Skeletal muscle tissue (tissue), 3 donors: ENCODE measurements at regions not wholly inside any gene's neighbourhood (a gene's known extent, or its start where the extent isn't known, plus 50 kb on each side); places are given as distances from the start of the nearest gene placed in this dataset.
"Not testable (repeated sequence)": the region's sequence is repeated elsewhere in the genome, so short reads cannot be mapped to it uniquely, and the experiment has no call there.

Experiments used
- H3K27ac ChIP-seq: one replicate; pipeline ENCODE4 v1.7.0; 2013; ENCODE audit warnings: mild to moderate bottlenecking, low read depth, low read length, inconsistent platforms
- H3K27me3 ChIP-seq, 3 donors: one replicate each; pipeline ENCODE4 v1.7.0; 2013; ENCODE audit warnings: low read length in 3 of 3; ENCODE audit not compliant: control insufficient read depth in 3 of 3, insufficient read depth in 3 of 3
- H3K36me3 ChIP-seq, 3 donors: one replicate each; pipeline ENCODE4 v1.7.0; 2013; ENCODE audit warnings: low read length in 3 of 3; ENCODE audit not compliant: control insufficient read depth in 3 of 3, insufficient read depth in 3 of 3
- H3K4me1 ChIP-seq, 3 donors: one replicate each; pipeline ENCODE4 v1.7.0; 2013; ENCODE audit warnings: low read length in 3 of 3, mild to moderate bottlenecking in 3 of 3; ENCODE audit not compliant: control insufficient read depth in 3 of 3, insufficient read depth in 3 of 3
- H3K4me3 ChIP-seq, 3 donors: one replicate each; pipeline ENCODE4 v1.7.0; 2013; ENCODE audit warnings: low read length in 3 of 3
- H3K9ac ChIP-seq, 3 donors: one replicate each; pipeline ENCODE4 v1.7.0; 2013; ENCODE audit warnings: low read length in 3 of 3, mild to moderate bottlenecking in 3 of 3, moderate library complexity in 2 of 3, low read depth in 1 of 3
- H3K9me3 ChIP-seq, 3 donors: one replicate each; pipeline ENCODE4 v1.7.0; 2013; ENCODE audit warnings: low read length in 3 of 3; ENCODE audit not compliant: control insufficient read depth in 3 of 3
- donor health status: Osteomylitis.

- H3K27ac ChIP-seq, H3K4me3 ChIP-seq, H3K9ac ChIP-seq: not testable (repeated sequence)
Measured at GRCh38 chr12:9450127-9450567, 157.6 kb downstream of the KLRB1 start.

DNA sequence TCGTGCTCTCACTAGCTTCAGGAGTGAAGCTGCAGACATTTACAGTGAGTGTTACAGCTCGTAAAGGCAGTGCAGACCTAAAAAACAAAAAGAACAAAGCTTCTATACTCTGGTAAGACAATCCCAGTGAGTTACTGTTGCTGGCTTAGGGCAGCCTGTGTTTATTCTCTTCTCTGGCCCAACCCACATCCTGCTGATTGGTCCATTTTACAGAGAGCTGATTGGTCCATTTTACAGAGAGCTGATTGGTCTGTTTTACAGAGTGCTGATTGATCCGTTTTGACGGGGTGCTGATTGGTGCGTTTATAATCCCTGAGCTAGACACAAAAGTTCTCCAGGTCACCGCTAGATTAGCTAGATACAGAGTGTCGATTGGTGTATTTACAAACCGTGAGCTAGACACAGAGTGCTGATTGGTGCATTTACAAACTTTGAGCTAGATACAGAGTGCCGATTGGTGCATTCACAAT lies 158.0 kb downstream of the KLRB1 start:
- not testable (repeated sequence) for H3K4me1 ChIP-seq, H3K4me3 ChIP-seq, H3K36me3 ChIP-seq, H3K9ac ChIP-seq, H3K27ac ChIP-seq, H3K9me3 ChIP-seq, H3K27me3 ChIP-seq

More at GRCh38 chr12:9450127-9450567, 157.6 kb downstream of the KLRB1 start:
- H3K36me3 ChIP-seq, H3K9me3 ChIP-seq, H3K4me1 ChIP-seq, H3K27me3 ChIP-seq: not testable (repeated sequence)

DNA sequence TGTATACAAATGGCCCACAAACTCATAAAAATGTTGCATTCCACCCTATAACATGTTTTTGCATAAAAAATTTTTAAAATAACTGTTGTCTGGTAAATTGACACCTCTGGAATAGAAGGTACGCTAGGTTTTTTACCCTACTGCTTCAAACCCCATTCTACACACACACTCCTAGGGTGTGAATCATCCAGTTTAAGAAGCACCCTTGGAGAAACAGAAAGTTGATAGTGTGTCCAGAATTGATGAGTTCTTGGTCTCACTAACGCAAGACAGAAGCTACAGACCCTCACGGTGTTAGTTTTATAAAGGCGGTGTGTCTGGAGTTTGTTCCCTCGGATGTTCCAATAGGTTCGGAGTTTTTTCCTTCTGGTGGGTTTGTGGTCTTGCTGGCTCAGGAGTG lies 158.5 kb downstream of the KLRB1 start:
- Histone ChIP-seq H3K9ac (no peak overlapping the region), H3K9me3 (no peaks in the 10 kb centered on the region), H3K4me3 (no peak overlapping the region)

GRCh38 chr12:9448648-9449047 lies 159.1 kb downstream of the KLRB1 start:
- not testable (repeated sequence) for H3K27me3 ChIP-seq, H3K9me3 ChIP-seq, H3K36me3 ChIP-seq, H3K27ac ChIP-seq, H3K4me1 ChIP-seq
- H3K4me3 ChIP-seq = peak overlapping the region in 2 of 3 donors; percentile 73 to 82
- H3K9ac ChIP-seq = peak overlapping the region in 1 of 3 donors; percentile 45

More for the DNA sequence above, 158.5 kb downstream of the KLRB1 start:
- Histone ChIP-seq H3K27ac (no peak overlapping the region), H3K27me3 (no peaks in the 10 kb centered on the region), H3K4me1 (peaks cover 0 to 4% (median 4%) of the 10 kb centered on the region in 3 donors), H3K36me3 (no peaks in the 10 kb centered on the region)

DNA sequence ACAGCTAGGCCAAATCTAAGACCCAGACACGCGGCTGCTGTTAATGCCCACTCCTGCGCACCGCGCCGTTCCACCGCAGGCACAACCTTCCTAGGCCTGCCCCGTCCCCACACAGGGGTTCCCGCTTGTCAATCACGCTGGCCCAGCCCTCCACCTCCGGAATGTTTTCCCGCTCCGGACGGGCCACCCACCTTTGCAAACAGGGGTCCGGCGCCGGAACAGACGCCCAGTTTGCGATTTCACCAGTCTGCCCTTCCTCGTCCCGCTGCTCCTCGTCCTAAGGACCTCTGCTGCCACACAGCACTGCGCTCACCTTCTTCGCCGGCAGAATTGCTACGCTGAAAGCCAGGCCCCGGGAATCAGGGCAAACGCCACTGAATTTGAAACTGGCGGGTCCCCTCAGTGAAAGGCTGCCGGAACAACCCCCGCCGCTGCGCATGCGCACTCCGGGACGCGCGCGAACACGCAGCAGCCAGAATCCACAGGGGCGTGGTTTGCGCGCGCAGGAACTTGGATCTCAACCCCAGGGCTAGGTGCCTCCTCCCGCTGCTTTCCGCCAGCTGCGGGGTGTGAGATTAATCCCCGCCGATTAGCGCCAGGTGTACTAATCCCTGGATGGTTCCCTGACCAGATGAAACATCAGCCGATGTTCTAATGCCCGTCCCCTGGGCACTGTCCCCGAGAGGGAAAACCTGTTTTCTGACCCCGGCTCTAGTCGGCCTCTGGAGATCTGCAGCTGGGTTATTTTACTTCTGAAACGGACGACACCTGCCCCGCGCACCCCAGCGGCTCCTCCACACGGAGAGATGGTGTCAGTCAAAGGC lies 159.7 kb downstream of the KLRB1 start:
- not testable (repeated sequence) for H3K9me3 ChIP-seq, H3K36me3 ChIP-seq, H3K27me3 ChIP-seq, H3K27ac ChIP-seq, H3K4me1 ChIP-seq
- peak overlapping the region; percentile 73 to 82 (median 79) for H3K4me3 ChIP-seq
- H3K9ac ChIP-seq = peak overlapping the region; percentile 57 to 71 (median 65)

DNA sequence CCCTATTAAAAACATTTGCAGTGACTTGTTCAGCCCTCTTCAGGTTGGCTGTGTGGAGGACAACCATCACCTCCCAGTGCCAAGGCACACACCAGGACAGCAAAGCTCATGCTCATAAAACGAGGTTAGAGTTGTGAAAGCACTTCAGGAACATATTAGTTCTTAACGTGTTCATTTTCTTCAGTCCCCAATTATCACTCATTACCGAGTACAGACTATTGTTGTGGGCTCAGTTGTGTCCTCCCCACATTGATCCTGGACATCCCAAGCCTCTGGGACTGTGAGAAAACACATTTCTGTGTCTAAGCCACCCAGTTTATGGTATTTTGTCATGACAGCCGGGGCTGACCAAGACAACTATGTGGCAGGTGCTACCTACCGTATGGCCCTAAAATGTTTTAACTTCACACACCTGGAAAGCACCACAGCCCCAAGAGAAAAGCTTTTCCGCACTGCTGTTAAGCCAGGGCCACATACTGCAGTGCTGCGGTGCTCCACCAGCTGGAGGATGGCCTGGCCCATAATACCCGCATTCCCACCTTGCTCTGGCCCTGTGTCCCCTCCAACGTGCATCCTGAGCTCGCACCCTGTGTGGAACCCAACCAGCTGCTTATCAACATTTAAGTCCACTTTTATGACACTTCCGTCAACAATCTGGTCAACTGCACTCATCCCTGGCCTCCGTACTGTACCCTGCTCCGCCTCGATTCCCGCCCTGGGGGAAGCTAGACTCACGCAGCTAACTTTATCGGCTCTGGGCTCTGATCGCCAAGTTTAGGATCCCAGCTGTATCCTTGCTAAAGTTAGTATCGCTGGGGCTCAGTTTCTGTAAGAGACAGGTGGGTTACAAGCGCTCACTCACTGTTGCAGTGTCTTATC lies 160.6 kb downstream of the KLRB1 start:
- not testable (repeated sequence) for H3K27me3 ChIP-seq, H3K36me3 ChIP-seq, H3K9me3 ChIP-seq, H3K27ac ChIP-seq, H3K4me1 ChIP-seq
- Histone ChIP-seq H3K4me3 (peak overlapping the region in 2 of 3 donors; percentile 73 to 82), H3K9ac (peak overlapping the region in 1 of 3 donors; percentile 65)

DNA sequence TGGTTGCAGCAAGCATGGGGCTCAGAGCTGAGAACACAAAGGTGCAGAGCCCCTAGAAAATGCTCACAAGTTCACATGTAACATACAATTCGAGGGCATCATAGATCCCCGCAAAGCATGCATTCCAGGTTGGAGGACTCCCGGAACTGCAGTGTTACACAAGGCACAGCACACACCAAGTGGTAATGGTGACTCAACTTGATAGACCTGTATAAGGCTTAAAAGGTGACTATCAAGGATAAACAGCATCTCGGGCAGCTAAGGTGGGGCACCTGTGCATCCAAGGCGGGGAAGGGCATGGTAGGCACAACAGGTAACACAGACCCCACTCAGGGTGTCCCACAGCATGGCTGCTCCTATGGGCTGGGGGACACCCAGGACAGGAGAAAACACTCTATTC lies 167.3 kb downstream of the KLRB1 start:
- H3K36me3 ChIP-seq, H3K4me3 ChIP-seq, H3K4me1 ChIP-seq, H3K27ac ChIP-seq, H3K9ac ChIP-seq, H3K9me3 ChIP-seq, H3K27me3 ChIP-seq: not testable (repeated sequence)

DNA sequence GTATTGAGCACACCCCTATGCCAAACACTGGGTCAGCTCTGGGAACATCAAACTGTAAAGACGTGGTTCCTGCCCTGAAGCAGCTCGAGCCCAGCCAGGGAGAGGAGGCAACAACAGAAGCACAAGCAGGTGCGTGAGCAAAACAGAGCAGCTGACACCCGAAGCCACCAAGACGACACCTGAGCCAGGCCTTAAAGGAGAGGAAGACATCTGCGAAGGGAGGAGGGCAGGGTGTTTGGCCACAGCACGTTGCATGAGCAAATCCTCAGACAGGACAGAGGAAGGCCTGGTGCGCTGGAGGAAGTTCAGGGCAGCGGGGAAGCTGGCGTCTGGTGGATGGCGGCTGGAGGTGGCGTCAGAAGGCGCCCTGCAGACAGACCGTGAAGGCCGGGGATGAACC lies 172.0 kb downstream of the KLRB1 start:
- not testable (repeated sequence) for H3K4me1 ChIP-seq, H3K4me3 ChIP-seq

DNA sequence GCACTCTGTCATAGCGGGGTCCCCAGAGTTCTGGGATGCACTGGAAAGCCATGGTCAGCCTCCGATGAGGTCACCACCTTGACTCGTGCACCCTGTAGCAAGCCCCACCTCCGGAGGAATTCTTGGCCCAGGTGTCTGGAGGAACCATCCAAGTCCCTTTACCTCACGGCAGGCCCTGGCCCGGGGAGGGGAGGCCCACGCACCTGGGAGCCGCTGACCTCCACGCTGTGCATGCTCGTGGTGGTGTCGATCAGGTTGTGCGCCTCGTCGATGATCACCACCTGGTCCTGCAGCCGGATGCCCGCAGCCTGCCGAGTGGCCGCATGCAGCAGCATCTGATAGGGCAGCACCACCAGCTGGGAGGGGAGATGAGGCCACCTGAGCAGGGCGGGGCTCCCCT lies 177.3 kb downstream of the KLRB1 start:
- H3K27me3 ChIP-seq, H3K27ac ChIP-seq, H3K9ac ChIP-seq, H3K4me3 ChIP-seq, H3K36me3 ChIP-seq, H3K9me3 ChIP-seq, H3K4me1 ChIP-seq: not testable (repeated sequence)

More for the DNA sequence above, 172.0 kb downstream of the KLRB1 start:
- H3K9ac ChIP-seq, H3K27me3 ChIP-seq, H3K36me3 ChIP-seq, H3K9me3 ChIP-seq, H3K27ac ChIP-seq: not testable (repeated sequence)

- not testable (repeated sequence) for H3K4me1 ChIP-seq, H3K9me3 ChIP-seq, H3K27me3 ChIP-seq, H3K27ac ChIP-seq, H3K4me3 ChIP-seq, H3K9ac ChIP-seq, H3K36me3 ChIP-seq
Measured at GRCh38 chr12:9428856-9429255, 178.9 kb downstream of the KLRB1 start.
